ENCODE measurements at regions not wholly inside any gene's neighbourhood (a gene's known extent, or its start where the extent isn't known, plus 50 kb on each side); places are given as distances from the start of the nearest gene placed in this dataset.

- H3K4me1 ChIP-seq (ENCODE audit: insufficient read depth, low read length): no peaks in the 10 kb centered on the region
- H3K27ac ChIP-seq (ENCODE audit: low read length): no peak overlapping the region
- H3K9me3 ChIP-seq (ENCODE audit: insufficient read depth, low read length, severe bottlenecking): no peaks in the 10 kb centered on the region
- no peak overlapping the region for H3K9ac ChIP-seq (ENCODE audit: low read depth, low read length)
- no peak overlapping the region for H3K4me3 ChIP-seq (ENCODE audit: low read depth in 1 of 2, low read length in 2 of 2)
- no peaks in the 10 kb centered on the region for H4K20me1 ChIP-seq (ENCODE audit: insufficient read depth, low read length)
- H3K4me2 ChIP-seq (ENCODE audit: insufficient read depth, low read length): no peak overlapping the region
- ATAC-seq (ENCODE audit: insufficient read depth, low read depth) (no peak), DNase-seq (no peak)
- H3K79me2 ChIP-seq (ENCODE audit: insufficient read depth, low read length): no peaks in the 10 kb centered on the region
- H3K36me3 ChIP-seq (ENCODE audit: insufficient read depth, low read length): no peaks in the 10 kb centered on the region
- no peak for TF ChIP-seq EZH2 (IDR thresholded peaks at IDR 0.05; ENCODE audit: borderline replicate concordance, low read depth, low read length, severe bottlenecking)
- TF ChIP-seq CTCF (IDR thresholded peaks at IDR 0.05; ENCODE audit: borderline replicate concordance, extremely low read depth, low read length, poor library complexity, severe bottlenecking): no peak
- no peak overlapping the region for H2AFZ ChIP-seq (ENCODE audit: low read depth, low read length)
- H3K27me3 ChIP-seq (ENCODE audit: insufficient read depth, low read length, poor library complexity): peaks cover 3% of the 10 kb centered on the region
Observed at GRCh38 chr18:1599196-1599595, 694.5 kb downstream of the ADCYAP1 start.

GRCh38 chr18:1604751-1605150 is 700.1 kb downstream of the ADCYAP1 start:
- H3K79me2 ChIP-seq (ENCODE audit: insufficient read depth, low read length): no peaks in the 10 kb centered on the region
- ATAC-seq (ENCODE audit: insufficient read depth, low read depth) (no peak), DNase-seq (no peak)
- no peak overlapping the region for H3K4me2 ChIP-seq (ENCODE audit: insufficient read depth, low read length)
- no peaks in the 10 kb centered on the region for H3K36me3 ChIP-seq (ENCODE audit: insufficient read depth, low read length)
- TF ChIP-seq EZH2 (IDR thresholded peaks at IDR 0.05; ENCODE audit: borderline replicate concordance, low read depth, low read length, severe bottlenecking) (no peak), CTCF (IDR thresholded peaks at IDR 0.05; ENCODE audit: borderline replicate concordance, extremely low read depth, low read length, poor library complexity, severe bottlenecking) (no peak)
- H2AFZ ChIP-seq (ENCODE audit: low read depth, low read length): no peak overlapping the region
- H3K4me1 ChIP-seq (ENCODE audit: insufficient read depth, low read length): no peaks in the 10 kb centered on the region
- H3K9me3 ChIP-seq (ENCODE audit: insufficient read depth, low read length, severe bottlenecking): no peaks in the 10 kb centered on the region
- no peak overlapping the region for H3K9ac ChIP-seq (ENCODE audit: low read depth, low read length)
- peaks cover 3% of the 10 kb centered on the region for H3K27me3 ChIP-seq (ENCODE audit: insufficient read depth, low read length, poor library complexity)
- no peak overlapping the region for H3K4me3 ChIP-seq (ENCODE audit: low read depth in 1 of 2, low read length in 2 of 2)
- H3K27ac ChIP-seq (ENCODE audit: low read length): no peak overlapping the region
- no peaks in the 10 kb centered on the region for H4K20me1 ChIP-seq (ENCODE audit: insufficient read depth, low read length)

- no peaks in the 10 kb centered on the region for H3K79me2 ChIP-seq (ENCODE audit: insufficient read depth, low read length)
- H3K36me3 ChIP-seq (ENCODE audit: insufficient read depth, low read length): no peaks in the 10 kb centered on the region
- DNase-seq (no peak), ATAC-seq (ENCODE audit: insufficient read depth, low read depth) (no peak)
- no peak overlapping the region for H2AFZ ChIP-seq (ENCODE audit: low read depth, low read length)
- no peaks in the 10 kb centered on the region for H3K27me3 ChIP-seq (ENCODE audit: insufficient read depth, low read length, poor library complexity)
- no peaks in the 10 kb centered on the region for H3K9me3 ChIP-seq (ENCODE audit: insufficient read depth, low read length, severe bottlenecking)
- no peak overlapping the region for H3K27ac ChIP-seq (ENCODE audit: low read length)
- no peaks in the 10 kb centered on the region for H4K20me1 ChIP-seq (ENCODE audit: insufficient read depth, low read length)
- TF ChIP-seq EZH2 (IDR thresholded peaks at IDR 0.05; ENCODE audit: borderline replicate concordance, low read depth, low read length, severe bottlenecking): no peak
- no peak for TF ChIP-seq CTCF (IDR thresholded peaks at IDR 0.05; ENCODE audit: borderline replicate concordance, extremely low read depth, low read length, poor library complexity, severe bottlenecking)
- H3K4me2 ChIP-seq (ENCODE audit: insufficient read depth, low read length): no peak overlapping the region
- H3K4me3 ChIP-seq (ENCODE audit: low read depth in 1 of 2, low read length in 2 of 2): no peak overlapping the region
- H3K4me1 ChIP-seq (ENCODE audit: insufficient read depth, low read length): no peaks in the 10 kb centered on the region
- no peak overlapping the region for H3K9ac ChIP-seq (ENCODE audit: low read depth, low read length)
Observed at GRCh38 chr18:1618364-1618763, 713.7 kb downstream of the ADCYAP1 start.

- H3K79me2 ChIP-seq (ENCODE audit: insufficient read depth, low read length): no peaks in the 10 kb centered on the region
- no peak overlapping the region for H3K4me3 ChIP-seq (ENCODE audit: low read depth in 1 of 2, low read length in 2 of 2)
- no peaks in the 10 kb centered on the region for H3K9me3 ChIP-seq (ENCODE audit: insufficient read depth, low read length, severe bottlenecking)
- no peak for TF ChIP-seq CTCF (IDR thresholded peaks at IDR 0.05; ENCODE audit: borderline replicate concordance, extremely low read depth, low read length, poor library complexity, severe bottlenecking)
- no peak for TF ChIP-seq EZH2 (IDR thresholded peaks at IDR 0.05; ENCODE audit: borderline replicate concordance, low read depth, low read length, severe bottlenecking)
- no peaks in the 10 kb centered on the region for H4K20me1 ChIP-seq (ENCODE audit: insufficient read depth, low read length)
- H3K4me1 ChIP-seq (ENCODE audit: insufficient read depth, low read length): no peaks in the 10 kb centered on the region
- no peaks in the 10 kb centered on the region for H3K36me3 ChIP-seq (ENCODE audit: insufficient read depth, low read length)
- no peak overlapping the region for H3K9ac ChIP-seq (ENCODE audit: low read depth, low read length)
- no peaks in the 10 kb centered on the region for H3K27me3 ChIP-seq (ENCODE audit: insufficient read depth, low read length, poor library complexity)
- ATAC-seq (ENCODE audit: insufficient read depth, low read depth) (no peak), DNase-seq (no peak)
- no peak overlapping the region for H3K27ac ChIP-seq (ENCODE audit: low read length)
- no peak overlapping the region for H3K4me2 ChIP-seq (ENCODE audit: insufficient read depth, low read length)
- H2AFZ ChIP-seq (ENCODE audit: low read depth, low read length): no peak overlapping the region
Observed at GRCh38 chr18:1619507-1619906, 714.8 kb downstream of the ADCYAP1 start.

All from DND-41 (cell line).